ENCODE measurements at regions not wholly inside any gene's neighbourhood (a gene's known extent, or its start where the extent isn't known, plus 50 kb on each side); places are given as distances from the start of the nearest gene placed in this dataset.

- TF ChIP-seq POLR2AphosphoS5 (IDR thresholded peaks at IDR 0.05): no peak
- TF ChIP-seq, protein P1, sequence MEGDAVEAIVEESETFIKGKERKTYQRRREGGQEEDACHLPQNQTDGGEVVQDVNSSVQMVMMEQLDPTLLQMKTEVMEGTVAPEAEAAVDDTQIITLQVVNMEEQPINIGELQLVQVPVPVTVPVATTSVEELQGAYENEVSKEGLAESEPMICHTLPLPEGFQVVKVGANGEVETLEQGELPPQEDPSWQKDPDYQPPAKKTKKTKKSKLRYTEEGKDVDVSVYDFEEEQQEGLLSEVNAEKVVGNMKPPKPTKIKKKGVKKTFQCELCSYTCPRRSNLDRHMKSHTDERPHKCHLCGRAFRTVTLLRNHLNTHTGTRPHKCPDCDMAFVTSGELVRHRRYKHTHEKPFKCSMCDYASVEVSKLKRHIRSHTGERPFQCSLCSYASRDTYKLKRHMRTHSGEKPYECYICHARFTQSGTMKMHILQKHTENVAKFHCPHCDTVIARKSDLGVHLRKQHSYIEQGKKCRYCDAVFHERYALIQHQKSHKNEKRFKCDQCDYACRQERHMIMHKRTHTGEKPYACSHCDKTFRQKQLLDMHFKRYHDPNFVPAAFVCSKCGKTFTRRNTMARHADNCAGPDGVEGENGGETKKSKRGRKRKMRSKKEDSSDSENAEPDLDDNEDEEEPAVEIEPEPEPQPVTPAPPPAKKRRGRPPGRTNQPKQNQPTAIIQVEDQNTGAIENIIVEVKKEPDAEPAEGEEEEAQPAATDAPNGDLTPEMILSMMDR (IDR thresholded peaks at IDR 0.05; ENCODE audit: poor library complexity, severe bottlenecking): no peak
- no peak for TF ChIP-seq EZH2 (IDR thresholded peaks at IDR 0.05; ENCODE audit: borderline replicate concordance, insufficient read depth, low read length, poor library complexity, severe bottlenecking)
- TF ChIP-seq TAF1 (IDR thresholded peaks at IDR 0.05; ENCODE audit: low read depth): no peak
- no peak for TF ChIP-seq SMC3 (conservative IDR thresholded peaks at IDR 0.05; ENCODE audit: poor library complexity)
- no peak for TF ChIP-seq MXI1 (conservative IDR thresholded peaks at IDR 0.05; ENCODE audit: poor library complexity, severe bottlenecking)
- TF ChIP-seq EP300 (conservative IDR thresholded peaks at IDR 0.05; ENCODE audit: poor library complexity, severe bottlenecking): no peak
- no peak for TF ChIP-seq RAD21 (conservative IDR thresholded peaks at IDR 0.05)
Measured at GRCh38 chr2:171216631-171217030, 55.9 kb upstream of the TLK1 start.
